Spleen (tissue), 11 donors: ENCODE measurements at regions not wholly inside any gene's neighbourhood (a gene's known extent, or its start where the extent isn't known, plus 50 kb on each side); places are given as distances from the start of the nearest gene placed in this dataset.

Experiments
- DNase-seq: peaks from one replicate; pipeline ENCODE4 v3.0.0-alpha.2; 2020
- H3K27ac ChIP-seq, 8 donors: fragments of 200-600 bp; sonication (generic) in 7 of 8; 1 replicate in 4 of 8; 2 replicates in 4 of 8; pipeline versions ENCODE4 v1.5.0 to v1.8.0; 2016 to 2021; ENCODE audit warnings: inconsistent platforms in 4 of 8, mild to moderate bottlenecking in 4 of 8, moderate library complexity in 1 of 8
- H3K27me3 ChIP-seq, 7 donors: fragments of 200-600 bp; sonication (generic) in 6 of 7; replicated peaks in 1 of 7; 1 replicate in 4 of 7; 2 replicates in 3 of 7; pipeline versions ENCODE4 v1.5.0 to v1.8.0; 2016 to 2021; ENCODE audit warnings: inconsistent platforms in 3 of 7, mild to moderate bottlenecking in 1 of 7
- H3K36me3 ChIP-seq, 6 donors: fragments of 200-600 bp; sonication (generic) in 5 of 6; 1 replicate in 4 of 6; 2 replicates in 2 of 6; pipeline versions ENCODE4 v1.5.0 to v1.8.0; 2016 to 2021; ENCODE audit warnings: inconsistent platforms in 2 of 6
- H3K4me1 ChIP-seq, 6 donors: fragments of 200-600 bp; sonication (generic) in 5 of 6; 1 replicate in 3 of 6; 2 replicates in 3 of 6; pipeline versions ENCODE4 v1.5.0 to v1.8.0; 2016 to 2021; ENCODE audit warnings: inconsistent platforms in 3 of 6
- H3K4me3 ChIP-seq, 8 donors: fragments of 200-600 bp; sonication (generic) in 7 of 8; 1 replicate in 4 of 8; 2 replicates in 4 of 8; pipeline versions ENCODE4 v1.5.0 to v1.8.0; 2016 to 2021; ENCODE audit warnings: inconsistent platforms in 4 of 8, mild to moderate bottlenecking in 4 of 8, moderate library complexity in 2 of 8
- H3K9me3 ChIP-seq, 8 donors: fragments of 200-600 bp; sonication (generic) in 7 of 8; 1 replicate in 4 of 8; 2 replicates in 4 of 8; pipeline versions ENCODE4 v1.5.0 to v1.8.0; 2016 to 2021; ENCODE audit warnings: inconsistent platforms in 4 of 8
- CTCF ChIP-seq, 11 experiments: fragments of 200-600 bp in 7 of 11; fragments of 450-650 bp in 4 of 11; sonication (generic) in 4 of 11; IDR thresholded peaks in 8 of 11; conservative IDR thresholded peaks in 3 of 11; 1 replicate in 7 of 11; 2 replicates in 4 of 11; pipeline versions ENCODE4 v1.4.0 to v1.8.0; 2016 to 2021; ENCODE audit warnings: antibody characterized with exemption in 11 of 11, inconsistent platforms in 4 of 11, mild to moderate bottlenecking in 1 of 11
- POLR2A ChIP-seq, 3 donors: fragments of 450-650 bp; IDR thresholded peaks; one replicate each; pipeline ENCODE4 v1.5.1; 2017; ENCODE audit warnings: antibody characterized with exemption in 3 of 3, mild to moderate bottlenecking in 1 of 3
- POLR2AphosphoS5 ChIP-seq, 3 donors: sonication (generic); formaldehyde crosslinking; IDR thresholded peaks; one replicate each; pipeline ENCODE4 v1.5.1; 2017; ENCODE audit warnings: antibody characterized with exemption in 3 of 3
- WGBS, 5 donors: extraction: QIAGEN DNeasy Blood & Tissue Kit in 3 of 5; methylation state at CpG; one replicate each; pipeline versions ENCODE4 v1.1.5 to v1.1.7; 2013 to 2018; 5-methylcytosine and 5-hydroxymethylcytosine counted together
- intact Hi-C: fragments of 100-400 bp; cut with DNase I; formaldehyde crosslinking; loops from one replicate; pipeline ENCODE4 v1.15.0; 2023; ENCODE audit warnings: low total_unique reads
- donor health status: healthy with polysubstance abuse.
- donor health status: DM: no; HTN: no; CAD: no; lungs with moderate emphysema.
- donor health status: DM: no; HTN: no; CAD: no.
- donor health status: Bipolar disorder and iron deficiency.
- donor health status: healthy.
- donor health status: DM: no; HTN: no; CAD: no.
- donor health status: DM: yes; HTN: yes; CAD: no.

- intact Hi-C loops: no loop called here
- no peaks in the 10 kb centered on the region for H3K27me3 ChIP-seq
- WGBS, 5 donors: 79 to 88% (median 81%) methylated on average over 4 of the region's 4 CpGs
- no peak overlapping the region for H3K4me3 ChIP-seq
- H3K36me3 ChIP-seq: no peaks in the 10 kb centered on the region
- H3K4me1 ChIP-seq: no peaks in the 10 kb centered on the region
- no peak overlapping the region for H3K27ac ChIP-seq
- DNase-seq: no peak
- TF ChIP-seq POLR2AphosphoS5 (IDR thresholded peaks at IDR 0.05) (no peak), CTCF (IDR thresholded peaks at IDR 0.05 in 8 of 11, conservative IDR thresholded peaks at IDR 0.05 in 3 of 11) (no peak), POLR2A (IDR thresholded peaks at IDR 0.05) (no peak)
- H3K9me3 ChIP-seq: no peaks in the 10 kb centered on the region
Observed at GRCh38 chr3:110925798-110926197, 145.8 kb upstream of the NECTIN3 start.

GRCh38 chr3:110928016-110928662, 143.5 kb upstream of the NECTIN3 start:
- Histone ChIP-seq H3K4me1 (no peaks in the 10 kb centered on the region), H3K27ac (no peak overlapping the region), H3K36me3 (no peaks in the 10 kb centered on the region), H3K9me3 (no peaks in the 10 kb centered on the region), H3K4me3 (no peak overlapping the region), H3K27me3 (no peaks in the 10 kb centered on the region)
- DNase-seq: no peak
- intact Hi-C loops: no loop called here
- WGBS, 5 donors: 66 to 85% (median 72%) methylated on average over 1 of the region's 1 CpG
- TF ChIP-seq POLR2AphosphoS5 (IDR thresholded peaks at IDR 0.05) (no peak), POLR2A (IDR thresholded peaks at IDR 0.05) (no peak), CTCF (IDR thresholded peaks at IDR 0.05 in 8 of 11, conservative IDR thresholded peaks at IDR 0.05 in 3 of 11) (no peak)

- no peak for DNase-seq
- Histone ChIP-seq H3K36me3 (no peaks in the 10 kb centered on the region), H3K27ac (no peak overlapping the region), H3K9me3 (no peaks in the 10 kb centered on the region), H3K27me3 (no peaks in the 10 kb centered on the region), H3K4me1 (no peaks in the 10 kb centered on the region), H3K4me3 (no peak overlapping the region)
- TF ChIP-seq POLR2AphosphoS5 (IDR thresholded peaks at IDR 0.05): no peak
- TF ChIP-seq CTCF (IDR thresholded peaks at IDR 0.05 in 8 of 11, conservative IDR thresholded peaks at IDR 0.05 in 3 of 11): no peak
- no peak for TF ChIP-seq POLR2A (IDR thresholded peaks at IDR 0.05)
- intact Hi-C loops: no loop called here
Observed at GRCh38 chr3:110929816-110930215, 141.8 kb upstream of the NECTIN3 start.

GRCh38 chr3:110932567-110932966, 139.0 kb upstream of the NECTIN3 start:
- H3K27me3 ChIP-seq: no peaks in the 10 kb centered on the region
- no peaks in the 10 kb centered on the region for H3K4me1 ChIP-seq
- H3K36me3 ChIP-seq: no peaks in the 10 kb centered on the region
- no peak overlapping the region for H3K27ac ChIP-seq
- H3K9me3 ChIP-seq: no peaks in the 10 kb centered on the region
- DNase-seq: no peak
- H3K4me3 ChIP-seq: no peak overlapping the region
- intact Hi-C loops: no loop called here
- WGBS, 5 donors: 13 to 56% (median 36%) methylated on average over 1 of the region's 1 CpG
- TF ChIP-seq POLR2AphosphoS5 (IDR thresholded peaks at IDR 0.05) (no peak), CTCF (IDR thresholded peaks at IDR 0.05 in 8 of 11, conservative IDR thresholded peaks at IDR 0.05 in 3 of 11) (no peak), POLR2A (IDR thresholded peaks at IDR 0.05) (no peak)
